HepG2 (cell line): ENCODE measurements at regions not wholly inside any gene's neighbourhood (a gene's known extent, or its start where the extent isn't known, plus 50 kb on each side); places are given as distances from the start of the nearest gene placed in this dataset.
A peak's percentile ranks its signal among the peaks of the same experiment; 100 is the strongest.

Source experiments
- ATF5 ChIP-seq: sonication (generic); formaldehyde crosslinking; IDR thresholded peaks from 2 replicates; pipeline ENCODE4 v1.4.0; 2020; ENCODE audit warnings: mild to moderate bottlenecking, low read depth, missing genetic modification reagents
- CTCF ChIP-seq: sonication (generic); formaldehyde crosslinking; IDR thresholded peaks from 2 replicates; pipeline ENCODE4 v1.5.0; 2020; ENCODE audit warnings: mild to moderate bottlenecking, missing genetic modification reagents, moderate library complexity
- KAT7 ChIP-seq: IDR thresholded peaks from 2 replicates; pipeline ENCODE4 v1.6.1; 2018; ENCODE audit warnings: borderline replicate concordance, missing compliant biosample characterization
- PHB2 ChIP-seq: fragments of 450-650 bp; IDR thresholded peaks from 2 replicates; pipeline ENCODE4 v1.6.1; 2018; ENCODE audit not compliant: partially characterized antibody
- POLR2AphosphoS5 ChIP-seq: IDR thresholded peaks from 2 replicates; pipeline ENCODE4 v1.6.1; 2012; ENCODE audit warnings: low read depth, low read length
- ZNF230 ChIP-seq: sonication (generic); formaldehyde crosslinking; IDR thresholded peaks from 2 replicates; pipeline ENCODE4 v1.4.0; 2020; ENCODE audit warnings: mild to moderate bottlenecking, missing genetic modification reagents
- ZNF441 ChIP-seq: sonication (generic); formaldehyde crosslinking; IDR thresholded peaks from 2 replicates; pipeline ENCODE4 v1.7.0; 2021; ENCODE audit warnings: missing genetic modification reagents, borderline replicate concordance

- TF ChIP-seq ATF5 (CRISPR knock-in tag) (no peak), ZNF230 (CRISPR knock-in tag) (no peak), CTCF (CRISPR knock-in tag) (no peak), POLR2AphosphoS5 (no peak), ZNF441 (CRISPR knock-in tag) (no peak), PHB2 (no peak), KAT7 (CRISPR knock-in tag) (peak; percentile 57; the same call in 1 of the 2 replicates)
Observed at GRCh38 chr7:130918129-130919052, 184.4 kb upstream of the KLF14 start.
